ENCODE measurements at regions not wholly inside any gene's neighbourhood (a gene's known extent, or its start where the extent isn't known, plus 50 kb on each side); places are given as distances from the start of the nearest gene placed in this dataset.

- no peak overlapping the region for H3K9ac ChIP-seq (ENCODE audit: insufficient read depth, low read depth, low read length)
- no peaks in the 10 kb centered on the region for H3K79me2 ChIP-seq (ENCODE audit: insufficient read depth, low read length)
- WGBS (ENCODE audit: low lambda C conversion rate) = 46% methylated on average over 3 of the region's 3 CpGs
- intact Hi-C loops (cut with micrococcal nuclease; ENCODE audit: unreplicated experiment) = no loop called here
- no peak overlapping the region for H2AFZ ChIP-seq (ENCODE audit: low read length)
- ATAC-seq (no peak), FAIRE-seq (no peak), DNase-seq (ENCODE audit: low spot score) (no peak)
- ChIA-PET CTCF (ENCODE audit: low intra/inter-chr PET ratio, low total read pairs) (no interaction called here), POLR2A (no interaction called here)
- peaks cover 3% of the 10 kb centered on the region; the same call in 1 of the 2 replicates for H3K9me3 ChIP-seq (ENCODE audit: low read length)
- H3K27ac ChIP-seq (ENCODE audit: extremely low read length, insufficient read depth, low read length) = no peak overlapping the region
- TF ChIP-seq ZFY (CRISPR knock-in tag; IDR thresholded peaks at IDR 0.05) = no peak
- no peak for TF ChIP-seq FOXK1 (CRISPR knock-in tag; IDR thresholded peaks at IDR 0.05; ENCODE audit: borderline replicate concordance, low read depth)
- no peak for TF ChIP-seq IRX3 (CRISPR knock-in tag; IDR thresholded peaks at IDR 0.05; ENCODE audit: borderline replicate concordance, low read depth)
- TF ChIP-seq ZNF10 (CRISPR knock-in tag; IDR thresholded peaks at IDR 0.05; ENCODE audit: borderline replicate concordance, low read depth) = no peak
- H3K4me1 ChIP-seq (ENCODE audit: insufficient read depth, low read length) = no peaks in the 10 kb centered on the region
- no peak overlapping the region for H3K4me3 ChIP-seq (replicated peaks in 1 of 3; ENCODE audit: insufficient read depth in 1 of 3, low read depth in 2 of 3, low read length in 3 of 3)
- H3K27me3 ChIP-seq (ENCODE audit: control insufficient read depth in 1 of 2, insufficient read depth in 2 of 2, low read length in 2 of 2) = 0 out of 5 replicates have a peak, but pooled peaks cover 0 to 3% of the 10 kb centered on the region in 2 experiments
- no peak overlapping the region for H3K4me2 ChIP-seq (ENCODE audit: low read depth, low read length)
- no TSS peak for BruUV-seq (replicated peaks)
- H4K20me1 ChIP-seq (ENCODE audit: insufficient read depth, low read length) = no peaks in the 10 kb centered on the region
- H3K36me3 ChIP-seq (replicated peaks in 1 of 2; ENCODE audit: control insufficient read depth in 1 of 2, insufficient read depth in 2 of 2, low read length in 2 of 2) = no peaks in the 10 kb centered on the region
- in situ Hi-C loops (cut with HindIII; ENCODE audit: extremely low pct_ligation_motif_present, low pct_unique_long_range_greater_than_20kb) = no loop called here
Measured at GRCh38 chr9:88725300-88726019, 190.5 kb downstream of the NXNL2 start.

GRCh38 chr9:88726803-88727202 lies 191.8 kb downstream of the NXNL2 start:
- Histone ChIP-seq H2AFZ (ENCODE audit: low read length) (no peak overlapping the region), H3K4me1 (ENCODE audit: insufficient read depth, low read length) (no peaks in the 10 kb centered on the region), H3K79me2 (ENCODE audit: insufficient read depth, low read length) (no peaks in the 10 kb centered on the region), H3K27ac (ENCODE audit: extremely low read length, insufficient read depth, low read length) (no peak overlapping the region), H3K9ac (ENCODE audit: insufficient read depth, low read depth, low read length) (no peak overlapping the region), H3K9me3 (ENCODE audit: low read length) (peaks cover 8% of the 10 kb centered on the region; the same call in 1 of the 2 replicates), H4K20me1 (ENCODE audit: insufficient read depth, low read length) (no peaks in the 10 kb centered on the region), H3K36me3 (replicated peaks in 1 of 2; ENCODE audit: control insufficient read depth in 1 of 2, insufficient read depth in 2 of 2, low read length in 2 of 2) (no peaks in the 10 kb centered on the region), H3K4me2 (ENCODE audit: low read depth, low read length) (no peak overlapping the region), H3K27me3 (ENCODE audit: control insufficient read depth in 1 of 2, insufficient read depth in 2 of 2, low read length in 2 of 2) (0 out of 5 replicates have a peak, but pooled peaks cover 0 to 3% of the 10 kb centered on the region in 2 experiments), H3K4me3 (replicated peaks in 1 of 3; ENCODE audit: insufficient read depth in 1 of 3, low read depth in 2 of 3, low read length in 3 of 3) (no peak overlapping the region)
- in situ Hi-C loops (cut with HindIII; ENCODE audit: extremely low pct_ligation_motif_present, low pct_unique_long_range_greater_than_20kb) (no loop called here), intact Hi-C loops (cut with micrococcal nuclease; ENCODE audit: unreplicated experiment) (no loop called here)
- no peak for TF ChIP-seq PLSCR1 (CRISPR knock-in tag; IDR thresholded peaks at IDR 0.05; ENCODE audit: borderline replicate concordance)
- DNase-seq (ENCODE audit: low spot score) = no peak
- CTCF ChIA-PET (ENCODE audit: low intra/inter-chr PET ratio, low total read pairs) = no interaction called here
- no peak for FAIRE-seq
- BruUV-seq (replicated peaks) = no TSS peak
- ATAC-seq = no peak
- 36% methylated on average over 2 of the region's 2 CpGs for WGBS (ENCODE audit: low lambda C conversion rate)
- POLR2A ChIA-PET = no interaction called here
